ENCODE measurements at regions not wholly inside any gene's neighbourhood (a gene's known extent, or its start where the extent isn't known, plus 50 kb on each side); places are given as distances from the start of the nearest gene placed in this dataset.

GRCh38 chr10:132115732-132116131 lies 50.0 kb downstream of the JAKMIP3 start:
- TF ChIP-seq CTCF (IDR thresholded peaks at IDR 0.05), result no peak
- TF ChIP-seq EZH2phosphoT487 (IDR thresholded peaks at IDR 0.05; ENCODE audit: borderline replicate concordance, low read depth), result no peak
- no peak for TF ChIP-seq FOXJ3 (CRISPR knock-in tag; IDR thresholded peaks at IDR 0.05)
- TF ChIP-seq POLR2AphosphoS5 (IDR thresholded peaks at IDR 0.05; ENCODE audit: low read depth, low read length), result no peak
- no peak for TF ChIP-seq CHD2 (IDR thresholded peaks at IDR 0.05; ENCODE audit: low read length, partially characterized antibody)
- TF ChIP-seq FOXM1 (IDR thresholded peaks at IDR 0.05; ENCODE audit: low read depth), result no peak
- TF ChIP-seq MAX (IDR thresholded peaks at IDR 0.05; ENCODE audit: low read depth), result no peak
- TF ChIP-seq GABPA (IDR thresholded peaks at IDR 0.05; ENCODE audit: low read depth), result no peak

All from SK-N-SH (cell line).